Left colon (tissue), 2 donors: ENCODE measurements at regions not wholly inside any gene's neighbourhood (a gene's known extent, or its start where the extent isn't known, plus 50 kb on each side); places are given as distances from the start of the nearest gene placed in this dataset.
"Not testable (repeated sequence)": the region's sequence is repeated elsewhere in the genome, so short reads cannot be mapped to it uniquely, and the experiment has no call there.

Experiments
- ATAC-seq: fragments of 200-7000 bp; cut with Tn5 transposase; one replicate; pipeline ENCODE4 v1.9.1; 2020; ENCODE audit warnings: mild to moderate bottlenecking, moderate library complexity
- DNase-seq, 2 donors: peaks; one replicate each; pipeline ENCODE4 v3.0.0-alpha.2; 2020
- intact Hi-C, 2 donors: fragments of 100-400 bp; cut with DNase I in 1 of 2; cut with micrococcal nuclease in 1 of 2; formaldehyde crosslinking; loops; one replicate each; pipeline versions ENCODE4 v1.11.2 to v1.14.0; 2022; cut with DNase I, micrococcal nuclease
- donor health status: DM: no; HTN: no; CAD: no.
- donor health status: DM: yes; HTN: yes; CAD: no.

- DNase-seq (no peak), ATAC-seq (no peak)
- intact Hi-C loops: no loop called here
Measured at GRCh38 chrX:117532339-117532738, 584.3 kb downstream of the KLHL13 start.

- ATAC-seq: no peak
- intact Hi-C loops: no loop called here
Measured at GRCh38 chrX:117522725-117523700, 593.6 kb downstream of the KLHL13 start.

GRCh38 chrX:117517994-117518393, 598.6 kb downstream of the KLHL13 start:
- intact Hi-C loops: no loop called here
- ATAC-seq: no peak
- no peak for DNase-seq

More at GRCh38 chrX:117522725-117523700, 593.6 kb downstream of the KLHL13 start:
- no peak for DNase-seq

- DNase-seq: no peak
- intact Hi-C loops: no loop called here
- no peak for ATAC-seq
Measured at GRCh38 chrX:117511379-117511778, 605.2 kb downstream of the KLHL13 start.

GRCh38 chrX:117510453-117510852, 606.2 kb downstream of the KLHL13 start:
- intact Hi-C loops: no loop called here
- ATAC-seq: no peak
- DNase-seq: no peak

GRCh38 chrX:117508021-117508420, 608.6 kb downstream of the KLHL13 start:
- DNase-seq: no peak
- intact Hi-C loops: no loop called here
- no peak for ATAC-seq

GRCh38 chrX:117487421-117487820, 629.2 kb downstream of the KLHL13 start:
- DNase-seq (no peak), ATAC-seq (no peak)
- intact Hi-C loops: no loop called here

- intact Hi-C loops: no loop called here
- ATAC-seq (no peak), DNase-seq (no peak)
Measured at GRCh38 chrX:117483950-117484349, 632.7 kb downstream of the KLHL13 start.

- DNase-seq: no peak
- ATAC-seq: no peak
Measured at GRCh38 chrX:117458243-117458968, 658.2 kb downstream of the KLHL13 start.

GRCh38 chrX:117455787-117456186, 660.8 kb downstream of the KLHL13 start:
- intact Hi-C loops: no loop called here
- ATAC-seq (no peak), DNase-seq (no peak)

More at GRCh38 chrX:117458243-117458968, 658.2 kb downstream of the KLHL13 start:
- intact Hi-C loops: no loop called here

- intact Hi-C loops: no loop called here
- no peak for ATAC-seq
- DNase-seq: no peak
Measured at GRCh38 chrX:117429501-117429900, 687.1 kb downstream of the KLHL13 start.

- intact Hi-C loops: no loop called here
- no peak for ATAC-seq
Measured at GRCh38 chrX:117407449-117408150, 709.0 kb downstream of the KLHL13 start.

GRCh38 chrX:117400839-117401238, 715.8 kb downstream of the KLHL13 start:
- intact Hi-C loops: no loop called here
- DNase-seq: no peak
- no peak for ATAC-seq

More at GRCh38 chrX:117407449-117408150, 709.0 kb downstream of the KLHL13 start:
- DNase-seq: no peak

GRCh38 chrX:117400005-117400404, 716.6 kb downstream of the KLHL13 start:
- ATAC-seq (no peak), DNase-seq (no peak)
- intact Hi-C loops: no loop called here

GRCh38 chrX:117397844-117398243, 718.8 kb downstream of the KLHL13 start:
- intact Hi-C loops: no loop called here
- ATAC-seq: no peak
- DNase-seq: no peak

- DNase-seq, ATAC-seq, intact Hi-C loops: not testable (repeated sequence)
Measured at GRCh38 chrX:117394506-117395070, 722.0 kb downstream of the KLHL13 start.

- intact Hi-C loops, ATAC-seq, DNase-seq: not testable (repeated sequence)
Measured at GRCh38 chrX:117392360-117392759, 724.2 kb downstream of the KLHL13 start.

GRCh38 chrX:117376460-117376859, 740.1 kb downstream of the KLHL13 start:
- ATAC-seq (no peak), DNase-seq (no peak)
- intact Hi-C loops: no loop called here

GRCh38 chrX:117335209-117335608, 781.4 kb downstream of the KLHL13 start:
- intact Hi-C loops: no loop called here
- ATAC-seq: peak; percentile 48

More at GRCh38 chrX:117335209-117335608, 781.4 kb downstream of the KLHL13 start:
- DNase-seq: no peak
